ENCODE measurements at regions not wholly inside any gene's neighbourhood (a gene's known extent, or its start where the extent isn't known, plus 50 kb on each side); places are given as distances from the start of the nearest gene placed in this dataset.

GRCh38 chr2:139918982-139919381 lies 1138.8 kb upstream of the NXPH2 start:
- TF ChIP-seq POLR2A (IDR thresholded peaks at IDR 0.05) (no peak), CTCF (IDR thresholded peaks at IDR 0.05) (no peak)
